Erythroblast (primary cell): ENCODE measurements at regions not wholly inside any gene's neighbourhood (a gene's known extent, or its start where the extent isn't known, plus 50 kb on each side); places are given as distances from the start of the nearest gene placed in this dataset.

Experiments
- GATA1 ChIP-seq: IDR thresholded peaks from 2 replicates; pipeline ENCODE4 v1.6.1; 2011; ENCODE audit warnings: low read depth, mild to moderate bottlenecking, control low read depth, low read length, moderate library complexity
- POLR2A ChIP-seq: IDR thresholded peaks from 2 replicates; pipeline ENCODE4 v1.6.1; 2011; ENCODE audit warnings: mild to moderate bottlenecking, low read length

DNA sequence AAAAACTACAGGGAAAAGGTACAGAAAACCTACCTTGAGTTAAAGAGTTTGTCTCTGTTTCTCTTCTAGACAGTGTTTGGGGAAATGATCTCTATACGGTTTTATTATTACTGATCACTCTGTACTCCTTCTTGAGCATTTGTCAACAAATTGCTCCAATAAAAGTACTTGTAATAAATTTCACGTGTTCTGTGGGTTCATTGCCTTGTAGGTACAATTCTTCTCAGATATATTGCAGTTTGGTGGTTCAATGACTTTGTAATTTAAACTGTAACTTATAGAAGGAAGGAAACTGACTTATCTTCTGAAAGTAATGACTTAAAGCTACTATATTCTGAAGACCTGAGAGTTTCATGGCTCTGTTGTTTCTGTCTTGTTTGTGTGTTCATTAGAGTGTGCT, 319.9 kb upstream of the PCSK5 start:
- TF ChIP-seq POLR2A (no peak), GATA1 (no peak)
